Psoas muscle (tissue), 7 donors: ENCODE measurements at regions not wholly inside any gene's neighbourhood (a gene's known extent, or its start where the extent isn't known, plus 50 kb on each side); places are given as distances from the start of the nearest gene placed in this dataset.

Experiments
- ATAC-seq, 4 donors: fragments of 200-7000 bp; cut with Tn5 transposase; one replicate each; pipeline ENCODE4 v1.9.1; 2020; ENCODE audit warnings: moderate library complexity in 3 of 4, mild to moderate bottlenecking in 2 of 4
- DNase-seq, 2 donors: peaks; one replicate each; pipeline ENCODE4 v3.0.0-alpha.2; 2020
- H3K27ac ChIP-seq: fragments of 200-600 bp; one replicate; pipeline ENCODE4 v1.8.0; 2022
- H3K27me3 ChIP-seq, 3 donors: fragments of 200-600 bp in 1 of 3; one replicate each; pipeline versions ENCODE4 v1.6.1 to v1.8.0; 2013 to 2022; ENCODE audit warnings: low read length in 2 of 3, mild to moderate bottlenecking in 2 of 3, moderate library complexity in 1 of 3; ENCODE audit not compliant: insufficient read depth in 3 of 3
- H3K36me3 ChIP-seq, 2 donors: fragments of 200-600 bp in 1 of 2; one replicate each; pipeline versions ENCODE4 v1.6.1 to v1.8.0; 2013 to 2022; ENCODE audit warnings: low read depth in 1 of 2, mild to moderate bottlenecking in 1 of 2, moderate library complexity in 1 of 2; ENCODE audit not compliant: insufficient read depth in 1 of 2
- H3K4me1 ChIP-seq: fragments of 200-600 bp; one replicate; pipeline ENCODE4 v1.8.0; 2022
- H3K4me3 ChIP-seq: fragments of 200-600 bp; one replicate; pipeline ENCODE4 v1.8.0; 2022; ENCODE audit warnings: mild to moderate bottlenecking
- H3K9me3 ChIP-seq: fragments of 200-600 bp; one replicate; pipeline ENCODE4 v1.8.0; 2022
- CTCF ChIP-seq: fragments of 200-600 bp; IDR thresholded peaks from one replicate; pipeline ENCODE4 v1.8.0; 2022; ENCODE audit warnings: antibody characterized with exemption
- WGBS, 3 donors: extraction: QIAGEN DNeasy Blood & Tissue Kit; methylation state at CpG; one replicate each; pipeline versions ENCODE4 v1.1.6 to v1.1.7; 2013; 5-methylcytosine and 5-hydroxymethylcytosine counted together
- intact Hi-C, 2 donors: fragments of 100-400 bp; cut with DNase I; formaldehyde crosslinking; loops; one replicate each; pipeline versions ENCODE4 v1.11.0 to v1.14.2; 2022
- donor health status: healthy with polysubstance abuse.
- donor health status: DM: no; HTN: no; CAD: no; lungs with moderate emphysema.
- donor health status: Bipolar disorder and iron deficiency.
- donor health status: healthy.
- donor health status: DM: yes; HTN: yes; CAD: no.
- donor health status: DM: no; HTN: no; CAD: no.
- donor health status: DM: yes; HTN: yes; CAD: no.

DNA sequence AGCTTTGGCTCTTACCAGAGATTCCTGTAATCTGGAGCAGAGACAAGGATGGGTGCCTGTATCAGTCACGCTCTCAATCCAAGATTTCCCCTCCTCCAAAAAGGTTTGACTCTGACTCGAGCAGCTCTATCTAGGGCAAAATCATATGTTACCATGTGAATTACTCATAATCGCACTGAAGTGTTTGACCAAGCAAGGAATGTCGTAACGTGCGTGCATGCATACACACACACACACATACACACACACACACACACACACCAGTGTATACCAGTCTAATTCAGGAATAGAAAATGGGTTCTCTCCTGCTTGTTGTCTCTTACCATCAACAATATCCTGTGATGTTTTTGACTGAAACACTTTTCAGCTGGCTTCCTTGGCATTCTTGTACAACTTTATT lies 835.1 kb downstream of the KCNJ2 start:
- intact Hi-C loops: no loop called here
- H3K27ac ChIP-seq: no peak overlapping the region
- H3K27me3 ChIP-seq: no peaks in the 10 kb centered on the region
- ATAC-seq (no peak), DNase-seq (no peak)
- 79 to 80% (median 79%) methylated on average over 6 of the region's 6 CpGs for WGBS, 3 donors
- no peaks in the 10 kb centered on the region for H3K9me3 ChIP-seq
- TF ChIP-seq CTCF: no peak
- no peaks in the 10 kb centered on the region for H3K4me1 ChIP-seq
- no peaks in the 10 kb centered on the region for H3K36me3 ChIP-seq
- no peak overlapping the region for H3K4me3 ChIP-seq

DNA sequence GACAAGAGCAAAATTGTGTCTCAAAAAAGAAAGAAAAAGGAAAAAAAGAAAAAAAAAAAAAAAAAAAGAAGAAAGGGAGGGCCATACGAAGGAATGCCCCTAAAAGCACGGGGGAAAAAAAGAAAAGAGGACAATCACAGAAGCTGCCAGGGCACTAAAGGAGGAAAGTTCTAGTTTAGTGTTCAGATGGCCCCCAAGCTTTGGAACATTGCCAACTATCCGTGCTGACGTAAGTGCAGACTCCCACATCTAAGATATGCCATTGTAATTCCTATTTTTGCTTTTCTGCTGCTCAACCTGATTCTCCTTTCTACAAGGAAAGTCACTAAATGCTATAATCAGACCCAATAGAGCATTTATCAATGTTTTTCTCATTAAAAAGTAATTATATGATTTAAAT lies 842.1 kb downstream of the KCNJ2 start:
- Histone ChIP-seq H3K27me3 (no peaks in the 10 kb centered on the region), H3K36me3 (no peaks in the 10 kb centered on the region), H3K9me3 (no peaks in the 10 kb centered on the region), H3K27ac (no peak overlapping the region), H3K4me3 (no peak overlapping the region), H3K4me1 (no peaks in the 10 kb centered on the region)
- DNase-seq (no peak), ATAC-seq (no peak)
- TF ChIP-seq CTCF: no peak
- intact Hi-C loops: no loop called here
- WGBS, 3 donors: 42 to 49% (median 44%) methylated on average over 4 of the region's 4 CpGs

- Histone ChIP-seq H3K36me3 (no peaks in the 10 kb centered on the region), H3K4me3 (no peak overlapping the region), H3K4me1 (no peaks in the 10 kb centered on the region), H3K27me3 (no peaks in the 10 kb centered on the region), H3K9me3 (no peaks in the 10 kb centered on the region), H3K27ac (no peak overlapping the region)
- TF ChIP-seq CTCF: no peak
- intact Hi-C loops: no loop called here
- WGBS, 3 donors: 100% methylated on average over 1 of the region's 1 CpG
- no peak for ATAC-seq
- DNase-seq: no peak
Observed at GRCh38 chr17:71019699-71020098, 850.4 kb downstream of the KCNJ2 start.

DNA sequence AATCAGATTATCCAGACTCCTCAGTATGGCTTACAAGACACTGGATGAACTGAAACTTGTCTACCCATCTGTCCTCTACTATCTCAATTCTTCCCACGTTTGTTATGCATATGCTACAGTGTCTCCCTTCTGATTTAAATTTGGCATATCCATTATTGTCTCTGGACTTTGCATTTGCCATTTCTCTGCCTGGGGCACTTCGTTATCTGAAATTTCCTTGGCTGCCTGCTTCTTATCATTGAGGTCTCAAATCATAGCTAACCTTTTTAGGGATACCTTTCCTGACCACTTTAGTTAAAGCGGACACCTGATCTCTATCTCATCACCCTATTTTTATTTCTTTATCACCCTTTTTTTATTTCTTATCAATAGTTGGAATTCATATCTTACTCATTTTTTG lies 853.4 kb downstream of the KCNJ2 start:
- Histone ChIP-seq H3K4me1 (no peaks in the 10 kb centered on the region), H3K9me3 (no peaks in the 10 kb centered on the region), H3K27me3 (no peaks in the 10 kb centered on the region), H3K27ac (no peak overlapping the region), H3K4me3 (no peak overlapping the region), H3K36me3 (no peaks in the 10 kb centered on the region)
- DNase-seq (no peak), ATAC-seq (no peak)
- no peak for TF ChIP-seq CTCF
- WGBS, 3 donors: 63 to 73% (median 64%) methylated on average over 3 of the region's 3 CpGs
- intact Hi-C loops: no loop called here

- intact Hi-C loops: no loop called here
- Histone ChIP-seq H3K27ac (no peak overlapping the region), H3K36me3 (no peaks in the 10 kb centered on the region), H3K9me3 (no peaks in the 10 kb centered on the region), H3K4me1 (no peaks in the 10 kb centered on the region), H3K4me3 (no peak overlapping the region), H3K27me3 (no peaks in the 10 kb centered on the region)
- DNase-seq: no peak
- ATAC-seq: no peak
- 37 to 45% (median 38%) methylated on average over 8 of the region's 8 CpGs for WGBS, 3 donors
- TF ChIP-seq CTCF: no peak
Observed at GRCh38 chr17:71023249-71024030, 854.1 kb downstream of the KCNJ2 start.
